SH-SY5Y (cell line): ENCODE measurements at regions not wholly inside any gene's neighbourhood (a gene's known extent, or its start where the extent isn't known, plus 50 kb on each side); places are given as distances from the start of the nearest gene placed in this dataset.

Experiments
- GATA2 ChIP-seq: IDR thresholded peaks from 2 replicates; pipeline ENCODE4 v1.6.1; 2011; ENCODE audit warnings: mild to moderate bottlenecking, low read depth, low read length
- GATA3 ChIP-seq: IDR thresholded peaks from 2 replicates; pipeline ENCODE4 v1.6.1; 2011; ENCODE audit warnings: low read depth, mild to moderate bottlenecking, low read length, moderate library complexity

DNA sequence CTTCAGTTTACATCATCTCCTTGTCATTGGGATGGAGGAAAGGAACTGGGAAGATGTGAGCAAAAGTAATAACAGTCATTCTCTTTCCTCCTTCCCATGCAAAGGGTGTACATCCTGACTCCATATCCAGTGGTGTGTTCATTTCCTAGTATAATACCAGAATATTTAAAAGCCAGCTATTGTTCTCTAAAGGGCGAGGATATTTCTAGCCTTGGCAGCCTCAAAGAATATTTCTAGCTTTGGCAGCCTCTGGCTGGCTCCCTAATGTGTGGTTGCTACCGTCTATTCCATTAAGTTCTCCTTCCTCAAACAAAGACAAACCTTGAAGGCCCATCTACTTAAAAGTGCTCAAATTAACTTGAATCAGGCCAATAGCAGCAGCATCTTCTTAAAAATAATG, 114.0 kb downstream of the FAM76B start:
- no peak for TF ChIP-seq GATA3
- no peak for TF ChIP-seq GATA2
